ENCODE measurements at regions not wholly inside any gene's neighbourhood (a gene's known extent, or its start where the extent isn't known, plus 50 kb on each side); places are given as distances from the start of the nearest gene placed in this dataset.

DNA sequence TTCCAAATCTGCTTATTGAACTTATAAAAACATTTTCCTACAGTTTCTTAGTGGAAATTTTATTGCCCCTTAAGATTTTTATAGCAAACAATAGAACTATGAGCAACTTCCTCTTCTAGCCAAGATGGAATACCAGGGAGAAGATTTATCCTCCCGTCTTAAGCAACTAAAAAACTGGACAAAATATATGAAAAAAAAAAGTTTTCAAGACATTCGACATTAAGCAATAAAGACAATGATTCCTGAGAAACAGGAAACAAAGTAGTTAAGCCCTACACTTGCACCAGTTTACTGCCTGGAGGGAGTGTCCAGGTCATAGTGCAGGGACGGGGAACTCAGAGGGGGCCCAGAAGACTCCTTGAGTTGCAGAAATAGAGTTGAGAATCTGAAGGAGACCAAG is 516.1 kb upstream of the DIPK2B start:
- no peak for ATAC-seq (ENCODE audit: low read depth)
- TF ChIP-seq, protein P1, sequence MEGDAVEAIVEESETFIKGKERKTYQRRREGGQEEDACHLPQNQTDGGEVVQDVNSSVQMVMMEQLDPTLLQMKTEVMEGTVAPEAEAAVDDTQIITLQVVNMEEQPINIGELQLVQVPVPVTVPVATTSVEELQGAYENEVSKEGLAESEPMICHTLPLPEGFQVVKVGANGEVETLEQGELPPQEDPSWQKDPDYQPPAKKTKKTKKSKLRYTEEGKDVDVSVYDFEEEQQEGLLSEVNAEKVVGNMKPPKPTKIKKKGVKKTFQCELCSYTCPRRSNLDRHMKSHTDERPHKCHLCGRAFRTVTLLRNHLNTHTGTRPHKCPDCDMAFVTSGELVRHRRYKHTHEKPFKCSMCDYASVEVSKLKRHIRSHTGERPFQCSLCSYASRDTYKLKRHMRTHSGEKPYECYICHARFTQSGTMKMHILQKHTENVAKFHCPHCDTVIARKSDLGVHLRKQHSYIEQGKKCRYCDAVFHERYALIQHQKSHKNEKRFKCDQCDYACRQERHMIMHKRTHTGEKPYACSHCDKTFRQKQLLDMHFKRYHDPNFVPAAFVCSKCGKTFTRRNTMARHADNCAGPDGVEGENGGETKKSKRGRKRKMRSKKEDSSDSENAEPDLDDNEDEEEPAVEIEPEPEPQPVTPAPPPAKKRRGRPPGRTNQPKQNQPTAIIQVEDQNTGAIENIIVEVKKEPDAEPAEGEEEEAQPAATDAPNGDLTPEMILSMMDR (IDR thresholded peaks at IDR 0.05; ENCODE audit: poor library complexity, severe bottlenecking), result no peak
- Histone ChIP-seq H3K4me3 (ENCODE audit: severe bottlenecking) (no peak overlapping the region), H3K27ac (ENCODE audit: poor library complexity, severe bottlenecking) (peak overlapping the region; percentile 99), H3K9me3 (ENCODE audit: severe bottlenecking) (no peaks in the 10 kb centered on the region), H3K36me3 (ENCODE audit: low read depth) (no peaks in the 10 kb centered on the region), H3K4me1 (ENCODE audit: insufficient read depth, poor library complexity, severe bottlenecking) (peaks cover 14% of the 10 kb centered on the region), H3K27me3 (ENCODE audit: insufficient read depth, poor library complexity, severe bottlenecking) (no peaks in the 10 kb centered on the region)
- DNase-seq (ENCODE audit: low spot score), result no peak

DNA sequence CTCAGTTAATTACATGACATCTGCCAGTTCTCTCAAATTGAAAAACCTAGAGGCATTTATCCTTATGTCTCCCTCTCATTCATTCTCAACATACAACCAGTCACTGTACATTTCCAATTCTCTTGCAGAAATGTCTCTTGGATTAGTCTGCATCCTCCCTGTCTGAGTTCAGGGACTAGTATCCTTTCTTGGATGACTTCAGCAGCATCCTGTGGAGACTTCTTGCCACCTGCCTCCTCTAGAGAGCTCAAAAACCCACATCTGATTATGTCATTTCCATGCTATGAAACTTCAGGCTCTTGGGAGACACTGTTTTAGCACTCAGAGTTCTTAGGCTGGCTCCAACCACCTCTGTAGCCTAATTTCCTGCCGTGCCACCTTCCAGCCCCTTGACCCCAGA is 515.1 kb upstream of the DIPK2B start:
- no peak for ATAC-seq (ENCODE audit: low read depth)
- Histone ChIP-seq H3K4me3 (ENCODE audit: severe bottlenecking) (no peak overlapping the region), H3K4me1 (ENCODE audit: insufficient read depth, poor library complexity, severe bottlenecking) (peaks cover 24% of the 10 kb centered on the region), H3K27ac (ENCODE audit: poor library complexity, severe bottlenecking) (peak overlapping the region; percentile 99), H3K27me3 (ENCODE audit: insufficient read depth, poor library complexity, severe bottlenecking) (no peaks in the 10 kb centered on the region), H3K36me3 (ENCODE audit: low read depth) (no peaks in the 10 kb centered on the region), H3K9me3 (ENCODE audit: severe bottlenecking) (no peaks in the 10 kb centered on the region)
- TF ChIP-seq, protein P1 (IDR thresholded peaks at IDR 0.05; ENCODE audit: poor library complexity, severe bottlenecking), result no peak
- DNase-seq (ENCODE audit: low spot score), result no peak

DNA sequence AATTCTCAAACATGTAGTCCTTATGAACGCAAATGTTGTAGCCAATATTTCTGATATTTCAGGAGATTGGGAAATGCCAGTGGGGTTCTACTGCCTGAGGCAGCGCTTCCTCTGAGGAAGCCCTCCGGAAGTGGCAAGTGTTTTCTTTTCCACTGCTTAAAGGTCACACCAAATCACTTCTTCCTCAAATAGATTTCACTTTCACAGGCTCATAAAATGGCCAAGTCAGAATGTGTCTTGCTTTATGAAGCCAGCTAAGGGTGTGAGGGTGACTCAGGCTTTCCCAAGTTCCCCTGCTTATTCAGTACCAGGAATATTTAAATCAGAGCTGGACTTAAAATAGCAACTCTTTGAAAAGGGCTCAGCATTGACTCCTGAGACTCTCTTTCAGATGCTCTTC is 514.2 kb upstream of the DIPK2B start:
- no peaks in the 10 kb centered on the region for H3K27me3 ChIP-seq (ENCODE audit: insufficient read depth, poor library complexity, severe bottlenecking)
- 0 out of 3 replicates have a peak, but pooled peaks have one; percentile 11 for ATAC-seq (ENCODE audit: low read depth)
- H3K36me3 ChIP-seq (ENCODE audit: low read depth), result no peaks in the 10 kb centered on the region
- H3K9me3 ChIP-seq (ENCODE audit: severe bottlenecking), result no peaks in the 10 kb centered on the region
- H3K4me3 ChIP-seq (ENCODE audit: severe bottlenecking), result no peak overlapping the region
- peak overlapping the region; percentile 99 for H3K27ac ChIP-seq (ENCODE audit: poor library complexity, severe bottlenecking)
- H3K4me1 ChIP-seq (ENCODE audit: insufficient read depth, poor library complexity, severe bottlenecking), result peaks cover 29% of the 10 kb centered on the region
- TF ChIP-seq, protein P1 (IDR thresholded peaks at IDR 0.05; ENCODE audit: poor library complexity, severe bottlenecking), result no peak
- no peak for DNase-seq (ENCODE audit: low spot score)

DNA sequence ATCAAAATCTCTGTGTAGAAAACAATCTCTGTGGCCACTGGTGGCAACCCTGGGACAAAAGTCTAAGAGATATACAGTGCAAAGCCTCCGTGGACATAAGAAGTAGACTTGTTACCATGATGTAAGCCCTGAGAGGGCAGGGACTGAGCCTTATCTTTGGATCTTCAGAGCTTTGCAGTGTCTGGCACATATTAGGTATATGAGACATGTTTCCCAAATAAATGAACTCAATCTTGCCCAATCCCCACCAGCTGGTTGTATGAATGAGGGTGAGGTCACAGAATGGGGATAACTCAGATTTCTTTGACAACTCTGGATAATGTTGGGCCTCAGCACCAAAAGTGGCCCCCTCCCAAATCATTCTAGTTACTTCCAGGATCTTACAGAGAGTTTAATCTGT is 511.4 kb upstream of the DIPK2B start:
- TF ChIP-seq, protein P1 (IDR thresholded peaks at IDR 0.05; ENCODE audit: poor library complexity, severe bottlenecking), result no peak
- H3K36me3 ChIP-seq (ENCODE audit: low read depth), result no peaks in the 10 kb centered on the region
- peaks cover 38% of the 10 kb centered on the region for H3K4me1 ChIP-seq (ENCODE audit: insufficient read depth, poor library complexity, severe bottlenecking)
- no peaks in the 10 kb centered on the region for H3K27me3 ChIP-seq (ENCODE audit: insufficient read depth, poor library complexity, severe bottlenecking)
- ATAC-seq (ENCODE audit: low read depth), result no peak
- H3K9me3 ChIP-seq (ENCODE audit: severe bottlenecking), result no peaks in the 10 kb centered on the region
- H3K4me3 ChIP-seq (ENCODE audit: severe bottlenecking), result no peak overlapping the region
- no peak for DNase-seq (ENCODE audit: low spot score)
- H3K27ac ChIP-seq (ENCODE audit: poor library complexity, severe bottlenecking), result peak overlapping the region; percentile 99

DNA sequence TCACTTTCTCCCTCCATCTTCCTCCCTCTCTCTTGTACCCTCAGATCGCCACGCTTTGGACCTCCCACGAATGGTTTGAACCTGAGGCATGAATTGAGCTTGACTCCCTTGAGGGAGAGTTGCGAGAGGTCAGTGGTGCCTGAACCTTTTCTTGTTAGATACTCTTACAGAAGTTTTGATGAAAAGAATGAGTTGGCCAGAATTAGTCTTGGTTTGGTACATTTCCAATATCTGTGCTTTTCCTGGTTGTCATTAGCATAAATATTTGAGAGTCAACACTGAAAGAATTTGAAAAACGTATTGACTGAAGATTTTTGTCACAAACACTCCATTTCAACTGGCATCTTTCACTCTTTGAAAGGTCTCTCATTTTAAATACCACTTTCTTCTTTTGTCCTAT is 510.6 kb upstream of the DIPK2B start:
- ATAC-seq (ENCODE audit: low read depth), result no peak
- DNase-seq (ENCODE audit: low spot score), result no peak
- Histone ChIP-seq H3K27me3 (ENCODE audit: insufficient read depth, poor library complexity, severe bottlenecking) (no peaks in the 10 kb centered on the region), H3K36me3 (ENCODE audit: low read depth) (no peaks in the 10 kb centered on the region), H3K27ac (ENCODE audit: poor library complexity, severe bottlenecking) (peak overlapping the region; percentile 99), H3K4me3 (ENCODE audit: severe bottlenecking) (no peak overlapping the region), H3K4me1 (ENCODE audit: insufficient read depth, poor library complexity, severe bottlenecking) (peaks cover 38% of the 10 kb centered on the region), H3K9me3 (ENCODE audit: severe bottlenecking) (no peaks in the 10 kb centered on the region)
- TF ChIP-seq, protein P1 (IDR thresholded peaks at IDR 0.05; ENCODE audit: poor library complexity, severe bottlenecking), result no peak

Measured in RWPE2 (cell line).